SHP77 (cell line): ENCODE measurements at regions not wholly inside any gene's neighbourhood (a gene's known extent, or its start where the extent isn't known, plus 50 kb on each side); places are given as distances from the start of the nearest gene placed in this dataset.

Experiments used
- DNase-seq, 2 experiments: peaks; one replicate each; lab custom pipeline; 2025; lab: John Stamatoyannopoulos, UW

DNA sequence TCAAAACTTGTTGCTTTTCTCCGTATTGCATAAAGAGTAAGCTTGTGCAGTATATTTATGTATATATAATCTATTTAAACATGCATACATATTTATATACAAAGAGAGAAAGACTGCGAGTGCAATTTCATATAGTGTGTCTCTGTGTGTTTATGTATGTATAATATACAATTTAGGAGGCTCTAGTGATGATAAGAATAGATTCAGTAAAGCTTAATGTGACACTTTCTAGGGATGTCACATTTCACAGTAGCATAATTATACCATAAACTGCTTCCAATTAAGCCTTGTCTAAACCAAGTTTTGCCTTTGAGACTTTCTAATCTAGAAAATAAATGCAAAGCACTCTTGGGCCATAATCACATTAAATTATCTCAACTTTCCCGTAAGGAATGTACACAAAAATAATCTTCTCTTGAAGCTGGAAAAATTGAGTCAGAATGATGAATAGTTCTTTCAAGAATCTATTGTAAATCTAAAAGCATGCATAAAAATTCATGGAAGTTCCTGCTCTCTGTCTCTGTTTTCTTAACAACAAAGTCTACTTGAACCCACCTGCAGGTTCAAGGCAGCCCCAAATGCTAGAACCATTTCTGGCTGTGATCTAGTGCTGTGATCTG, 114.1 kb upstream of the NPY2R start:
- DNase-seq: no peak

DNA sequence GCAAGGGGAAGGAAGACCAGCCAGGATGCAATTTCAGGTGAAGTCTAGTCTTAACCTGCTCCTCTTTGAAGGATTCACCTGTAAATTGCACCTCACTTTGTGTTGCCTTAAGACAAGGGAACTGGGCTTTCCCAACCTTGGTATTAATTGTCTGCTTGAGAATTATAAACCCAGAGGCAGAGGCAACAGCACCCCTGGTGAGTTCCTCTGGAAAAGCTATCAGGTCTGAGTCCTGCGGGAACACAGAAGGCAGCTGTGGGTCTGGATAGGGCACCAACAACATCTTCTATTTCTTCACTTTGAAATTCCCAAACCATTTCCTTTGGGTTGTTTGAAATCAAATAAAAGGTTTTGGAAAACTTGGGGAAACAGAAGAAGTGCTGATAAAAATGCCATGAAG, 109.2 kb upstream of the NPY2R start:
- DNase-seq: no peak

DNA sequence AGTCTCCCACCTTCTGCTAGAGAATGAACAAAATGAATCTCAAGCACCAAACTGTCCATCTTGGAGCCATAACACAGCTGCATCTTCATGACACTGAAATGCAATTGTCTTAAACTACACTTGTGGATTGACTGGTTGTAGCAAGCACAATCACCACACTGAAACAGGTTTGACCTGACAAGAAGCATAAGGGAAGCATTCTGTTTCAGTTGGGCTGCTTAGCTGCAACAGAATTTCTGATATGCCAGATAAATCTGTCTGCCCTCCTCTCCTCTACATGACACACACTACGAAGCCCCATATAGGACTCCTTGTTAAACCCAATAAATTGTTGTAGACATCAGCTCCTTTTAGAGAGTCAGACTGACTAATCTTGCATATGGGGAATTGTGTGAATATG, 101.8 kb upstream of the NPY2R start:
- no peak for DNase-seq

DNA sequence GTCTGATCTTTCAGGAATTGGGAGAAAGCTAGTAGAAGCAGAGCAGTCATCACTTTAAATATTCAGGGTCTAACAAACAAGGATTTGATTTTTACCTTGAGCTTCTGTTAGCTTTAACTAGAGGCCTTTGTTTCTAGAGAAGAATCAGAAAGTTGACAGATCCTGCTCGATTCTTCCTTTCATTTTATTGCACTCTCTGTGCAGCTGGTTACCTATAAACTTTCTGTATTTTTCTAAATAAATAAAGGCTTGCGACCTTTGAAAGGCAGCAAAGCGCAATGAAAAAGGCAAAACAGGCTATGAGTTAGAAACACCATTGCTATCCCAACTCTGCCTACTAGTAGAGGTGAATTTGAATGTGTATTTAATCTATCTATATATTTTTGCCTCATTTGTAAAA, 101.4 kb upstream of the NPY2R start:
- no peak for DNase-seq

DNA sequence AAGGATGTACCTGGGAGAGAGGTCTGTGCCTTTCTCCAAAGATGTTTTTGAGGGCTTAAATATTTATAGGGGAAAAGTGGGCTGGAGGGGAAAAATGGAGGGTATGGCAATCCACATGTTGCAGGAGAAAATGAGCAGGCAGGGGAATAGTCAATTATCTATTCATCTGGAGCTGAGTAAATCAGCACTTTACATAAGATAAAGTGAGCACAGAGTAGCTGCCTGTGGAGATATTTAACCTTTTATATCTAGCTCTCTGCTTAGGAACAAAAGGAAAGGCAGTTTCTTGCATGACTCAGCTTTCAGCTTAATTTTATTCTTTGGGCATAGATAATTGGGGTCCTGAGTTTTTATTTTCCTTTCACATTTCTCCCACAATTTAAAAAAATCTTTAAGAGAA, 93.6 kb upstream of the NPY2R start:
- DNase-seq: no peak

DNA sequence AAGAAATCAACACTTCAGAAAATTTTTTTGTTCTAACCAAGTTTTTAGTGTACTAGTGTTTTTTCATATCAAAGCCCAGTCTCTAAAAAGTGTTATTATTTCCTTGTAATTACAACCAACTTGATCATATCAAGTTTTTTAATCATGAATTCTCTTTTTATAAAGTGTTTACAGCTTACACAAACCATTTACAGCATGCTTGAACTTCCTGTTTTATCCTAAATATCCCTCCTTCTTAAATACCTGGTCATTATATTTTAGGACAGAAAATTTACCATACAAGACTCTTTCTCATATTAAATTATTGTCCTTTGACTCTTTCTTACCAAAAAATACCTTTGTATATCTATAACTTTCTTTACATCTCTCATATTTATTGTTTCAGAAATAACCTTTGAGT, 89.4 kb upstream of the NPY2R start:
- DNase-seq: no peak

DNA sequence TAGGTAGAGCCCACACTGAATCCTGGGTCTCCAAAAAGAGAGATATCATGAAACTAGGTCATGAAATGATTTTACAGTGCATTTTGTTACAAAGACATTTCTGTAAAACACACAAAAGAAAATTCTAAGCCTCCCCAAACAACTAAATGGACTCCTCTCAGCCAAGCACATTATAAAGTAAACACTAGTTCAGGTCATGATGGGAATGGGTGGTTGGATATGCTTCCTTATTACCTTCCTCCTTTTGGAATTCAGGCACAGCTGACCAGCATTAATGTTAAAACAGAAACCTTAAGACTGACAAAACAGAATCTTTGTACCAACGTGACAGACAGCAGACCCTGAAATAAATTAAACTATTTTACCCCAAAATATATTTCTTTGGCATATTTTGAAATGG, 87.9 kb upstream of the NPY2R start:
- DNase-seq: no peak

DNA sequence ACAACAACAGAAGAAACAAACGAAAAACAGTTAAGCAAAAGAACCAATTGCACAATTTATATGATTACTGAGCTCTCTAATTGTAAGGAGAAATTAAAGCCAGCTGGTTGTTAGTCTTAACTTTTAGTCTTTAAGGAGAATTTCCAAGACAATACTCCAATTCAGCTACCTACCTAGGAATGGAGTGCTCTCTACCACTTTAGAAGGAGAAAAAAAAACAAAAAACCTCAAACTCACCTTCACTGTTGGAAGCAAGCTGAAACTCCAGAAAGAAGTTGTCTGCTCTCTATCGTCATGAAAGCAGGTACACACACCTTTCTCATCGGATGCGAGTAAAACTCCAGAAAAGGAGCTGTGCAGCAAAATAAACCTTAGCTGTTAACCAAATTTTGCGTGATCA, 86.1 kb upstream of the NPY2R start:
- no peak for DNase-seq

DNA sequence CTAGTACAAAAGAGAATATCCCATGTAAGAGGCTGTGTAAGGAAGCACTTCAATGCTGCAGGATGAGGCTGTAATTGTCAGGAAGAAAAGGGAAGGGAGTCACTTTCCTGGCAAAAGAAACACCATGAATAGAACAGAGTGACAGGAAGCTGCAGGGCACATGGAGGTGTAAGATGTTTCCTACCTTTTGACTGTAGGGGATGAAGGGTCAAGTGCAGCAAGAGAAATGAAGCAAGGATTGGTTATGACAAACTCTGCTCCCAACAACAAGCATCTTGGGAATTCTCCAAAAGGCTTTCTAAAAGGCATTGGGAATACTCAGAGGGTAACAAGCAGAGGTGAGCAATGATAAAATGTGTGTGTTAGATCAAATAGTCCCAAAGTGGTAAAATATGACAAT, 74.3 kb upstream of the NPY2R start:
- no peak for DNase-seq

DNA sequence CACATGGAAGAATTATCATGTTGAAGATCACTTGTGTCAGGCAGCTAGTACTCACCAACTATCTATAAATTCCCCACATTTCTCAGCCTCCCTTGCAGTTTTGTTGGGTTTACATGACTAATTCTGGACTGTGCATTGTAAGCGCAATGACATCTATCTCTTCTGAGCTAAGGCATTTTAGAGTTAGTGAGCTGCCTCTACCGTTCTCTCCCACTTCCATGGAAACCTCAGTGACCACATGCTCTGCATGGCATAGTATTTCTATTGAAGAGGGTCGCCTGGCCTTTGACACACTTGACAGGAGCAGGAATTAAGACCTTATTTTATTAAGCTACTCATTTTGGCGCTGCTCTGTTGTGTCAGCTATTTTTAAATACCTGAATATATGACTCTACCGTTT, 67.5 kb upstream of the NPY2R start:
- DNase-seq: no peak

DNA sequence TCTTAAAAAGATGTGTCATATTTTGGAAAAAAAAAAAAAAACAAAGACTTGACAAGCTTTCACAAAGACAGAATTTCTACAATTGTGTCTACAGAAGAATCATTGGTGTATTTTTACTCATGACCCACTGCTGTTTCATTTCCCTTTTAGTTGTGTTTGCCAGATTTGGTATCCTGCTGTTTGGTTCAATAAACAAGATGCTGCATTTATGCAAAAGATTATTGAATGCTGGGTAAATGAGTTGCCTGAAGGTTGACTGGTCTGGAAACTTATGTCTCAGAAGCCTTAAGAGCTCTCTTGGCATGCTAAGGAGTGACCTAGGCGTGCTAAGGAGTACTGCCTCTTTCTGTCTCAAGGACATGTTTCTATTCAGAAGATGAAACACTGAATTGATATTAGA, 64.9 kb upstream of the NPY2R start:
- no peak for DNase-seq
